ENCODE measurements at regions not wholly inside any gene's neighbourhood (a gene's known extent, or its start where the extent isn't known, plus 50 kb on each side); places are given as distances from the start of the nearest gene placed in this dataset.

- TF ChIP-seq, protein P1, sequence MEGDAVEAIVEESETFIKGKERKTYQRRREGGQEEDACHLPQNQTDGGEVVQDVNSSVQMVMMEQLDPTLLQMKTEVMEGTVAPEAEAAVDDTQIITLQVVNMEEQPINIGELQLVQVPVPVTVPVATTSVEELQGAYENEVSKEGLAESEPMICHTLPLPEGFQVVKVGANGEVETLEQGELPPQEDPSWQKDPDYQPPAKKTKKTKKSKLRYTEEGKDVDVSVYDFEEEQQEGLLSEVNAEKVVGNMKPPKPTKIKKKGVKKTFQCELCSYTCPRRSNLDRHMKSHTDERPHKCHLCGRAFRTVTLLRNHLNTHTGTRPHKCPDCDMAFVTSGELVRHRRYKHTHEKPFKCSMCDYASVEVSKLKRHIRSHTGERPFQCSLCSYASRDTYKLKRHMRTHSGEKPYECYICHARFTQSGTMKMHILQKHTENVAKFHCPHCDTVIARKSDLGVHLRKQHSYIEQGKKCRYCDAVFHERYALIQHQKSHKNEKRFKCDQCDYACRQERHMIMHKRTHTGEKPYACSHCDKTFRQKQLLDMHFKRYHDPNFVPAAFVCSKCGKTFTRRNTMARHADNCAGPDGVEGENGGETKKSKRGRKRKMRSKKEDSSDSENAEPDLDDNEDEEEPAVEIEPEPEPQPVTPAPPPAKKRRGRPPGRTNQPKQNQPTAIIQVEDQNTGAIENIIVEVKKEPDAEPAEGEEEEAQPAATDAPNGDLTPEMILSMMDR (IDR thresholded peaks at IDR 0.05; ENCODE audit: low read depth, low read length, missing control alignments): no peak
- H3K4me3 ChIP-seq (ENCODE audit: low read depth, low read length): no peak overlapping the region
- in situ Hi-C loops (cut with HindIII; ENCODE audit: low sequenced_read_pairs): no loop called here
- no peak for DNase-seq (ENCODE audit: low read depth)
These were observed 120.7 kb downstream of the TM2D1 start for GRCh38 chr1:61604261-61604660.

DNA sequence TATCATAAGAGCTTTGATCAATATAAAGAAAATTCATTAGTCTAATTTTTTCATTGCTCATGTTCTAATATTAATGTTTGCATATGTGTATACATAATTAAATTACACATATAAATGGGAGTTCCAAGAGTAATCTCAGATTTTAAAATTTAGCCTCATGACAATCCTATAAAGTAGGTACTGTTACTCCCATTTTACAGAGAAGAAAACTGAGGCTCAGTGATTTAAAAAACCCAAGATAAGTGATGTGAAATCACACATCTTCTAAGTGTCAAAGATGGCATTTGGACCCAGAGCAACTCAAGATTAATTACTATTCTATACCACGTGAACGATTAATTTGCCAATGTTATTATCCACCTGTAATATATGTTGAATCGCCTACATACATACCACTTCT is 122.3 kb downstream of the TM2D1 start:
- TF ChIP-seq, protein P1 (IDR thresholded peaks at IDR 0.05; ENCODE audit: low read depth, low read length, missing control alignments): no peak
- DNase-seq (ENCODE audit: low read depth): no peak
- in situ Hi-C loops (cut with HindIII; ENCODE audit: low sequenced_read_pairs): no loop called here
- H3K4me3 ChIP-seq (ENCODE audit: low read depth, low read length): no peak overlapping the region

- no peak overlapping the region for H3K4me3 ChIP-seq (ENCODE audit: low read depth, low read length)
- no peak for DNase-seq (ENCODE audit: low read depth)
- TF ChIP-seq, protein P1 (IDR thresholded peaks at IDR 0.05; ENCODE audit: low read depth, low read length, missing control alignments): no peak
- in situ Hi-C loops (cut with HindIII; ENCODE audit: low sequenced_read_pairs): no loop called here
These were observed 127.3 kb downstream of the TM2D1 start for GRCh38 chr1:61597601-61598000.

DNA sequence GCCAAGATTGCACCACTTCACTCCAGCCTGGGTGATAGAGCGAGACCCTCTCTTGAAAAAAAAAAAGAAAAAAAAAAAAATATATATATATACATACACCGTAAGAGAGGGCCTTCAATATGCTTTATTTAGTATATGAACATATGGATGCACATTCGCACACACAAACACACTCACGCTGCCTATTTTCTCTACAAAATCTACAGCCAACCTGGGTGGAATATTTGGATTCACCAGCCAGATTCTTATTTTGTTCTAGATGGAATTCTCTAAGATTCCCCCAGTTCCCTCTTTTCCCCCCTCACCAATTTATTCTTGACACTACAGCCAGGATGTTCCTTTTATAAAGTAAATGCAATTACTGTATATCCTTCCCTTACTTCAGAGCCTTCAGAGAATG is 131.6 kb downstream of the TM2D1 start:
- H3K4me3 ChIP-seq (ENCODE audit: low read depth, low read length): no peak overlapping the region
- in situ Hi-C loops (cut with HindIII; ENCODE audit: low sequenced_read_pairs): no loop called here
- TF ChIP-seq, protein P1 (IDR thresholded peaks at IDR 0.05; ENCODE audit: low read depth, low read length, missing control alignments): no peak
- no peak for DNase-seq (ENCODE audit: low read depth)

GRCh38 chr1:61591351-61591750 is 133.6 kb downstream of the TM2D1 start:
- in situ Hi-C loops (cut with HindIII; ENCODE audit: low sequenced_read_pairs): no loop called here
- TF ChIP-seq, protein P1 (IDR thresholded peaks at IDR 0.05; ENCODE audit: low read depth, low read length, missing control alignments): no peak

DNA sequence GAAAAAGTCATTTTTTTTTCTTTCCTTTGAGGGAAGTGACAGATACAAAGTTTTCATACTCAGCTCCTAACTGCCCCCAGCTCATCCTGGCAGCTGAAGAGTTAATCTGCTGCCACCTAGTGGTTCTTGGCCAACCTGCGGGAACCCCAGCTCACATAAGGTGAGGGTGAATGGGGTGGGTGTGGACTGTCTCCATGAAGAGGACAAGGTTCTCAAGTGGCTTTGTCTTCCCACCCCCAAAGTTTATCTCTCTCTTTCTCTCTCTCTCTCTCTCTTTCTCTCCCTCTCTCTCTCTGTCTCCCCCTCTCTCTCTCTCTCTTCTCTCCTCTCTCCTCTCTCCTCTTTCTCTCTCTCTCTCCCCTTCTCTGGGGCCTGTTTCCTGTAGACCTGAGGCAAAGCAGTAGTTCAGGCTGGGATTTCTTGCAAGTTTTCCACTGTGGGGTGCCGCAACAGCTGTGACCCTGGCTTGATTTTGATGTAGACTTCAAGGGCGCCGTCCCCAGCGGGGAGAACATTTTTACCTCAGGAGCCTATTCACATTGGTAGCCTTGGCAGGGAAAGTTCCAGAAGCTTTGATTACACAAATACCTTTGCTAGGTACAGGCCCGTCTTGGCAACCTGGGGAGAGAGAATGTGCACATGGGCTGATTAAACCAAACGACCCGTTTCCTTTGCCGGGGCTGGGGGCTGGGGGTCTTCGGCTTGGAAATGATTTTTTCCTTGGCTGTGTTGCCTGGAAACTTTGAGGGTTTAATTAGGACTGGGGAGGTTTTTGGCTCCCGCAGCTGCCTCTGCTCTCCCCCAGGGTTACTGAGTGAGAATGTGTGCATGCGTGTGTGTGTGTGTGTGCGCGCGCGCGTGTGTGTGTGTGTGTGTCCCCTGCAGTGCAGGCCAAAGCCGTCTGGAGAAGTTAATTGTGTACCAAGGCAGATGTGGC is 135.9 kb downstream of the TM2D1 start:
- peak; percentile 38 for DNase-seq (ENCODE audit: low read depth)
- TF ChIP-seq, protein P1 (IDR thresholded peaks at IDR 0.05; ENCODE audit: low read depth, low read length, missing control alignments): peak; percentile 90
- in situ Hi-C loops (cut with HindIII; ENCODE audit: low sequenced_read_pairs): no loop called here
- H3K4me3 ChIP-seq (ENCODE audit: low read depth, low read length): no peak overlapping the region

More at GRCh38 chr1:61591351-61591750, 133.6 kb downstream of the TM2D1 start:
- no peak for DNase-seq (ENCODE audit: low read depth)
- no peak overlapping the region for H3K4me3 ChIP-seq (ENCODE audit: low read depth, low read length)
